CD4-positive, alpha-beta T cell treated with Interleukin-21 for 1 hour (primary cell): ENCODE measurements at regions not wholly inside any gene's neighbourhood (a gene's known extent, or its start where the extent isn't known, plus 50 kb on each side); places are given as distances from the start of the nearest gene placed in this dataset.

Experiments used
- DNase-seq: peaks from one replicate; pipeline ENCODE4 v3.0.0-alpha.2; 2020

GRCh38 chr6:169972101-169972651 lies 220.8 kb downstream of the ERMARD start:
- DNase-seq, result no peak

GRCh38 chr6:169971081-169971861 lies 219.8 kb downstream of the ERMARD start:
- DNase-seq, result no peak

- DNase-seq, result no peak
Observed at GRCh38 chr6:169970306-169970988, 219.0 kb downstream of the ERMARD start.

- DNase-seq, result no peak
Observed at GRCh38 chr6:169969372-169970099, 218.1 kb downstream of the ERMARD start.

GRCh38 chr6:169968541-169969270 lies 217.3 kb downstream of the ERMARD start:
- no peak for DNase-seq

- no peak for DNase-seq
Observed at GRCh38 chr6:169967687-169968086, 216.3 kb downstream of the ERMARD start.

- DNase-seq, result no peak
Observed at GRCh38 chr6:169966312-169967181, 215.1 kb downstream of the ERMARD start.

GRCh38 chr6:169965657-169966311 lies 214.4 kb downstream of the ERMARD start:
- no peak for DNase-seq

GRCh38 chr6:169965239-169965638 lies 213.8 kb downstream of the ERMARD start:
- no peak for DNase-seq

- DNase-seq, result no peak
Observed at GRCh38 chr6:169964486-169965180, 213.2 kb downstream of the ERMARD start.

GRCh38 chr6:169963581-169964297 lies 212.3 kb downstream of the ERMARD start:
- DNase-seq, result no peak

GRCh38 chr6:169962604-169963469 lies 211.4 kb downstream of the ERMARD start:
- no peak for DNase-seq

GRCh38 chr6:169961772-169962561 lies 210.5 kb downstream of the ERMARD start:
- peak; percentile 13 for DNase-seq

- DNase-seq, result no peak
Observed at GRCh38 chr6:169960886-169961611, 209.6 kb downstream of the ERMARD start.

- DNase-seq, result no peak
Observed at GRCh38 chr6:169960521-169960885, 209.1 kb downstream of the ERMARD start.

GRCh38 chr6:169960003-169960344 lies 208.6 kb downstream of the ERMARD start:
- DNase-seq, result no peak
